Heart right ventricle (tissue), 16 donors: ENCODE measurements at regions not wholly inside any gene's neighbourhood (a gene's known extent, or its start where the extent isn't known, plus 50 kb on each side); places are given as distances from the start of the nearest gene placed in this dataset.
A peak's percentile ranks its signal among the peaks of the same experiment; 100 is the strongest.
"Not testable (repeated sequence)": the region's sequence is repeated elsewhere in the genome, so short reads cannot be mapped to it uniquely, and the experiment has no call there.

Experiments used
- ATAC-seq, 8 donors: fragments of 200-7000 bp; cut with Tn5 transposase; one replicate each; pipeline ENCODE4 v1.9.1; 2020; ENCODE audit warnings: mild to moderate bottlenecking in 8 of 8, moderate library complexity in 8 of 8, moderate number of reproducible peaks in 1 of 8
- DNase-seq, 2 donors: peaks; one replicate each; pipeline ENCODE4 v3.0.0-alpha.2; 2020
- H3K27ac ChIP-seq, 10 donors: fragments of 200-600 bp; sonication (generic) in 2 of 10; one replicate each; pipeline versions ENCODE4 v1.5.0 to v1.8.0; 2020 to 2022; ENCODE audit warnings: mild to moderate bottlenecking in 3 of 10
- H3K27me3 ChIP-seq, 7 donors: fragments of 200-600 bp; one replicate each; pipeline ENCODE4 v1.8.0; 2021 to 2022; ENCODE audit warnings: mild to moderate bottlenecking in 2 of 7
- H3K36me3 ChIP-seq, 9 donors: fragments of 200-600 bp; sonication (generic) in 1 of 9; one replicate each; pipeline versions ENCODE4 v1.5.0 to v1.8.0; 2020 to 2022; ENCODE audit warnings: mild to moderate bottlenecking in 2 of 9
- H3K4me1 ChIP-seq, 9 donors: fragments of 200-600 bp; sonication (generic) in 1 of 9; one replicate each; pipeline versions ENCODE4 v1.5.0 to v1.8.0; 2020 to 2022; ENCODE audit warnings: mild to moderate bottlenecking in 4 of 9
- H3K4me3 ChIP-seq, 10 donors: fragments of 200-600 bp; sonication (generic) in 2 of 10; one replicate each; pipeline versions ENCODE4 v1.5.0 to v1.8.0; 2020 to 2022; ENCODE audit warnings: mild to moderate bottlenecking in 7 of 10, moderate library complexity in 2 of 10
- H3K9me3 ChIP-seq, 11 donors: fragments of 200-600 bp in 10 of 11; sonication (generic) in 2 of 11; one replicate each; pipeline versions ENCODE4 v1.5.0 to v1.8.0; 2013 to 2022; ENCODE audit warnings: mild to moderate bottlenecking in 2 of 11, control low read depth in 1 of 11, moderate library complexity in 1 of 11
- WGBS, 2 donors: extraction: QIAGEN DNeasy Blood & Tissue Kit; methylation state at CpG; one replicate each; pipeline ENCODE4 v1.1.7; 2013; ENCODE audit warnings: inconsistent platforms in 1 of 2; 5-methylcytosine and 5-hydroxymethylcytosine counted together
- intact Hi-C, 10 donors: fragments of 100-400 bp; cut with DNase I; formaldehyde crosslinking; loops; one replicate each; pipeline versions ENCODE4 v1.11.1 to v1.14.2; 2022
- TF ChIP-seq, protein P1 (sequence below), 9 donors: fragments of 200-600 bp; sonication (generic) in 2 of 9; IDR thresholded peaks; one replicate each; pipeline versions ENCODE4 v1.5.0 to v1.8.0; 2021 to 2022; ENCODE audit warnings: antibody characterized with exemption in 9 of 9, mild to moderate bottlenecking in 5 of 9, moderate library complexity in 1 of 9
- donor health status: Arrhythmogenic right ventricular cardiomyopathy.
- donor health status: ischemic (EF 13 %, LVEDD 7.1; RV severe dilation, severe dysfunction).
- donor health status: healthy with polysubstance abuse.
- donor health status: DM: no; HTN: yes; CAD: no.
- donor health status: DM: no; HTN: no; CAD: no.
- donor health status: ischemic (EF 25% LVEDD 6.9; RV normal size, moderate dysfunction).
- donor health status: ischemic (EF 25% LVEDD 5.7; RV mildly dilated, moderate dysfunction).
- donor health status: healthy.
- donor health status: DM: yes; HTN: yes; CAD: no.
- donor health status: Ischemic cardiomyopathy.
- donor health status: ischemic (EF 35%, LVEDD 5.7; RV mildly dilated, moderate dysfunction).
- donor health status: nonischemic (EF 11% LVEDD 7.7; RV severe dilation, severe dysfunction).
- donor health status: DM: yes; HTN: yes; CAD: no.
- donor health status: PGD.
- donor health status: ischemic (EF 29% LVEDD 5.4; RV normal size, mild dysfunction).
- donor health status: nonischemic (EF 23%, LVEDD 6.1; RV moderate dilation, normal function).

DNA sequence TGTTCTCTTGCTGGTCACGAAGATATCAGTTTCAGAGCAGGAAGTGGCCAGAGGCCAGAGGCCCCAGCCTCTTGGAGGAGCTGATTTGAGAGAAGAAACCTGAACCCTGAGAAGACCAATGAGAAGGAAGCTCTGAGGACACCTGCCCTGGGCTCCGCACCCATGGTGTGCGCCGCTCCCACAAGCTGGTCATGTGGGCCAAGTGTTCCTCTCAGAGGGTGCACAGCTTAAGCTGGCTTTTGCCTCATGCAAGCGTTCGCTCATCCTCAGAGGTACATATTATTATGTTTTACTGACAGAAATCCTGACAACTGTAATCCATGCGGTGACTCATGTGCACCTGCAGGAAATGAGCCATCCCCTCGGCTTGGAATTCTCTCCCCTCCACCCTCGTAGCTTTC lies 316.1 kb upstream of the MYT1L start:
- intact Hi-C loops = no loop called here
- H3K4me3 ChIP-seq = no peak overlapping the region
- peaks cover 0 to 3% (median 0%) of the 10 kb centered on the region in 9 donors for H3K4me1 ChIP-seq
- DNase-seq (no peak), ATAC-seq (peak in 1 of 8 donors; percentile 34)
- no peaks in the 10 kb centered on the region for H3K36me3 ChIP-seq
- peaks cover 0 to 7% (median 0%) of the 10 kb centered on the region in 11 donors for H3K9me3 ChIP-seq
- no peak overlapping the region for H3K27ac ChIP-seq
- H3K27me3 ChIP-seq = peaks cover 0 to 35% (median 6%) of the 10 kb centered on the region in 7 donors
- WGBS, 2 donors = 70 to 73% methylated on average over 9 of the region's 9 CpGs
- TF ChIP-seq, protein P1, sequence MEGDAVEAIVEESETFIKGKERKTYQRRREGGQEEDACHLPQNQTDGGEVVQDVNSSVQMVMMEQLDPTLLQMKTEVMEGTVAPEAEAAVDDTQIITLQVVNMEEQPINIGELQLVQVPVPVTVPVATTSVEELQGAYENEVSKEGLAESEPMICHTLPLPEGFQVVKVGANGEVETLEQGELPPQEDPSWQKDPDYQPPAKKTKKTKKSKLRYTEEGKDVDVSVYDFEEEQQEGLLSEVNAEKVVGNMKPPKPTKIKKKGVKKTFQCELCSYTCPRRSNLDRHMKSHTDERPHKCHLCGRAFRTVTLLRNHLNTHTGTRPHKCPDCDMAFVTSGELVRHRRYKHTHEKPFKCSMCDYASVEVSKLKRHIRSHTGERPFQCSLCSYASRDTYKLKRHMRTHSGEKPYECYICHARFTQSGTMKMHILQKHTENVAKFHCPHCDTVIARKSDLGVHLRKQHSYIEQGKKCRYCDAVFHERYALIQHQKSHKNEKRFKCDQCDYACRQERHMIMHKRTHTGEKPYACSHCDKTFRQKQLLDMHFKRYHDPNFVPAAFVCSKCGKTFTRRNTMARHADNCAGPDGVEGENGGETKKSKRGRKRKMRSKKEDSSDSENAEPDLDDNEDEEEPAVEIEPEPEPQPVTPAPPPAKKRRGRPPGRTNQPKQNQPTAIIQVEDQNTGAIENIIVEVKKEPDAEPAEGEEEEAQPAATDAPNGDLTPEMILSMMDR (IDR thresholded peaks at IDR 0.05) = no peak

GRCh38 chr2:2646433-2647051 lies 315.5 kb upstream of the MYT1L start:
- Histone ChIP-seq H3K27ac (no peak overlapping the region), H3K36me3 (no peaks in the 10 kb centered on the region), H3K4me3 (no peak overlapping the region), H3K9me3 (peaks cover 0 to 7% (median 0%) of the 10 kb centered on the region in 11 donors), H3K27me3 (peaks cover 0 to 40% (median 6%) of the 10 kb centered on the region in 7 donors), H3K4me1 (peaks cover 0 to 3% (median 0%) of the 10 kb centered on the region in 9 donors)
- ATAC-seq (peak in 2 of 8 donors; percentile 25 to 57), DNase-seq (no peak)
- WGBS, 2 donors = 14 to 19% methylated on average over 8 of the region's 8 CpGs
- intact Hi-C loops = no loop called here
- TF ChIP-seq, protein P1 (IDR thresholded peaks at IDR 0.05) = no peak

- no peak overlapping the region for H3K4me3 ChIP-seq
- ATAC-seq (no peak), DNase-seq (no peak)
- H3K4me1 ChIP-seq = peaks cover 0 to 3% (median 0%) of the 10 kb centered on the region in 9 donors
- no peak overlapping the region for H3K27ac ChIP-seq
- peaks cover 0 to 49% (median 6%) of the 10 kb centered on the region in 7 donors for H3K27me3 ChIP-seq
- 72 to 80% methylated on average over 19 of the region's 19 CpGs for WGBS, 2 donors
- intact Hi-C loops = no loop called here
- TF ChIP-seq, protein P1 (IDR thresholded peaks at IDR 0.05) = no peak
- H3K36me3 ChIP-seq = no peaks in the 10 kb centered on the region
- peaks cover 0 to 7% (median 0%) of the 10 kb centered on the region in 11 donors for H3K9me3 ChIP-seq
These were observed 314.2 kb upstream of the MYT1L start for GRCh38 chr2:2645162-2645855.

DNA sequence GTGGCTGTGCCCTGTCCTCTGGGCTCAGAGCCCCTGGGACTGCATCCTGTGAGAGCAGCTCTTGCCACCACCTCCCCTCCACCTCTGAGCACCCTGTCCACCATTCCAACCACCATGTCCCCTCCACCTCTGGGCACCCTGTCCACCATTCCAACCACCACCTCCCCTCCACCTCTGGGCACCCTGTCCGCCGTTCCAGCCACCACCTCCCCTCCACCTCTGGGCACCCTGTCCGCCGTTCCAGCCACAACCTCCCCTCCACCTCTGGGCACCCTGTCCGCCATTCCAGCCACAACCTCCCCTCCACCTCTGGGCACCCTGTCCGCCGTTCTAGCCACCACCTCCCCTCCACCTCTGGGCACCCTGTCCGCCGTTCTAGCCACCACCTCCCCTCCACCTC lies 313.7 kb upstream of the MYT1L start:
- H3K27me3 ChIP-seq = peaks cover 0 to 55% (median 7%) of the 10 kb centered on the region in 7 donors
- H3K27ac ChIP-seq, H3K36me3 ChIP-seq, DNase-seq, H3K4me1 ChIP-seq, H3K9me3 ChIP-seq, H3K4me3 ChIP-seq, ATAC-seq, intact Hi-C loops: not testable (repeated sequence)
- 81 to 83% methylated on average over 9 of the region's 9 CpGs for WGBS, 2 donors

GRCh38 chr2:2644040-2644439 lies 313.0 kb upstream of the MYT1L start:
- 94 to 100% methylated on average over 1 of the region's 1 CpG for WGBS, 2 donors
- TF ChIP-seq, protein P1 (IDR thresholded peaks at IDR 0.05) = no peak
- Histone ChIP-seq H3K9me3 (peaks cover 0 to 7% (median 0%) of the 10 kb centered on the region in 11 donors), H3K4me3 (no peak overlapping the region), H3K27me3 (peaks cover 0 to 56% (median 13%) of the 10 kb centered on the region in 7 donors), H3K36me3 (no peaks in the 10 kb centered on the region), H3K4me1 (peaks cover 0 to 3% (median 0%) of the 10 kb centered on the region in 9 donors), H3K27ac (no peak overlapping the region)
- ATAC-seq (no peak), DNase-seq (no peak)
- intact Hi-C loops = no loop called here
